ENCODE measurements at regions not wholly inside any gene's neighbourhood (a gene's known extent, or its start where the extent isn't known, plus 50 kb on each side); places are given as distances from the start of the nearest gene placed in this dataset.

GRCh38 chr9:75612205-75612604 is 278.3 kb upstream of the PCSK5 start:
- no peak for TF ChIP-seq EZH2 (IDR thresholded peaks at IDR 0.05; ENCODE audit: low read depth)
- no peak for TF ChIP-seq CTCF (conservative IDR thresholded peaks at IDR 0.05)
